Fibroblast of peridontal ligament (primary cell): ENCODE measurements at regions not wholly inside any gene's neighbourhood (a gene's known extent, or its start where the extent isn't known, plus 50 kb on each side); places are given as distances from the start of the nearest gene placed in this dataset.

Experiments
- DNase-seq: peaks from one replicate; pipeline ENCODE4 v3.0.0-alpha.2; 2010; ENCODE audit errors: extremely low read depth

- no peak for DNase-seq
These were observed 79.4 kb upstream of the ARHGAP28 start for GRCh38 chr18:6650127-6650507.

GRCh38 chr18:6650747-6651146 lies 78.8 kb upstream of the ARHGAP28 start:
- no peak for DNase-seq

DNA sequence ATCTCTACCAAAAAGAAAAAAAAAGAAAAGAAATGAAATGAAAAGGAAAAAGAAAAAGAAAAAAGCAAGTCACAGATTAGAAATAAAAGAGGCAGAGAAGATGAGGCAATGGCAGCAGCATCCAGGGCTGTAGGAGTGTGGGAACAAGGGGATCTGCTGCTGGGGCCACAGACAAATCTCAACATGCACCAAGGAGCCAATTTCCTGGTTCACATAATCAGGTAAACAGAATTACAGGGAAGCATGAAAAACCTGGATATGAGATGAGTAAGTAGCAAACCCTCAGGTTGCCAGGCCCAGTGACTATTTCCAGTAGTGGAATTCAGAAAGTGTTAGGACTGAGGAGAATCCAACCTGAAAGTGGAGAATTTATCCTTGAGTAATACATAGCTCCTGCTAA lies 77.4 kb upstream of the ARHGAP28 start:
- DNase-seq, result no peak

- DNase-seq, result no peak
These were observed 75.6 kb upstream of the ARHGAP28 start for GRCh38 chr18:6653880-6654279.

- no peak for DNase-seq
These were observed 69.4 kb upstream of the ARHGAP28 start for GRCh38 chr18:6659963-6660725.

GRCh38 chr18:6661692-6662415 lies 67.7 kb upstream of the ARHGAP28 start:
- no peak for DNase-seq

GRCh38 chr18:6666012-6666685 lies 63.4 kb upstream of the ARHGAP28 start:
- DNase-seq, result peak; percentile 22

- no peak for DNase-seq
These were observed 60.7 kb upstream of the ARHGAP28 start for GRCh38 chr18:6668836-6669235.

DNA sequence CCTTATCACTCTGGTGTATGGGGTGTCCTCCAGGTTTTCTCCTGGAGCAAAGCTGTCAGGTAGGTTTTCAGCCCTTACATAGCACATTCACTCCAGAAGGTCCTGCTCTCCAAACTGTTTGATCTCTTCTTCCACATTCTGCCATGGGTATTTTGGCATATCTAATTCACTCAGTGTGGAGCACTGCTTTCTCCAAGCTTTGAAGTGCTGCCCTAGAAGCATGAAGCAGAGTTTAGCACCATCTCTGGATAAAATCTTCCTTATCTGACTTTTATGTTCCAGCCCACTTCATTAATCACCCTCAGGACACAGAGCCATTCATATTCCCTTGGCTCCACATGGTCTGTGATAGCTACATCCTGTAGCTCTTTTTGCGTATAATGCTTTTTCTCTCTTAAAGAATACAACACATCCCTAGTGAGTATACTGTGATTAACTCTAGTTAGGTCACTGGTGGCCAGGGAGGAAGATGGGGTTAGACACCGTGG lies 56.7 kb upstream of the ARHGAP28 start:
- DNase-seq, result no peak

DNA sequence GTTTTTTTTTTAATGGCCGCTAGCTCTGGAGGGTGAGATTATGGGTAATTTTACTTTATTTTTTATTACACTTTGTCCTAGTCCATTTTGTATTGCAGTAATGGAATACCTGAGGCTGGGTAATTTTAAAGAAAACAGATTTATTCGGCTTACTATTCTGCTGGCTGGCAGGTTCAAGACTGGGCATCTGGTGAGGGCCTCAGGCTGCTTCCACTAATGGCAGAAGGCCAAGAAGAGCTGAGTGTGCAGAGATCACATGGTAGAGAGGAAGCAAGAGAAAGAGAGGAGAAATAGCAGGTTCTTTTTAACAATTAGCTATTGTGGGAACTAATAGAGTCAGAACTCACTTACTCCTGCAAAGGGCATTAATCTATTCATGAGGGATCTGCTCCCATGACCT lies 52.4 kb upstream of the ARHGAP28 start:
- DNase-seq, result no peak

- no peak for DNase-seq
These were observed 50.3 kb upstream of the ARHGAP28 start for GRCh38 chr18:6679201-6679600.
